ENCODE measurements at regions not wholly inside any gene's neighbourhood (a gene's known extent, or its start where the extent isn't known, plus 50 kb on each side); places are given as distances from the start of the nearest gene placed in this dataset.

- no peak for TF ChIP-seq ZBTB7A (IDR thresholded peaks at IDR 0.05; ENCODE audit: low read depth)
- no peak for TF ChIP-seq CEBPB (IDR thresholded peaks at IDR 0.05)
- no peak for TF ChIP-seq YY1 (IDR thresholded peaks at IDR 0.05; ENCODE audit: low read depth)
- TF ChIP-seq CREB1 (IDR thresholded peaks at IDR 0.05; ENCODE audit: low read depth) = no peak
- TF ChIP-seq TEAD4 (IDR thresholded peaks at IDR 0.05) = no peak
- TF ChIP-seq TAF1 (IDR thresholded peaks at IDR 0.05; ENCODE audit: low read depth) = no peak
- no peak for TF ChIP-seq NFIC (IDR thresholded peaks at IDR 0.05)
- TF ChIP-seq FOXM1 (IDR thresholded peaks at IDR 0.05; ENCODE audit: borderline replicate concordance, low read depth) = no peak
- TF ChIP-seq REST (IDR thresholded peaks at IDR 0.05; ENCODE audit: low read depth) = no peak
- no peak for TF ChIP-seq EP300 (IDR thresholded peaks at IDR 0.05; ENCODE audit: borderline replicate concordance)
- TF ChIP-seq TCF12 (IDR thresholded peaks at IDR 0.05; ENCODE audit: low read depth) = no peak
- TF ChIP-seq MAX (IDR thresholded peaks at IDR 0.05) = no peak
Observed at GRCh38 chr1:164191191-164191590, 367.8 kb upstream of the PBX1 start.
